ENCODE measurements at regions not wholly inside any gene's neighbourhood (a gene's known extent, or its start where the extent isn't known, plus 50 kb on each side); places are given as distances from the start of the nearest gene placed in this dataset.

GRCh38 chrX:4240541-4241194, 527.2 kb upstream of the PRKX start:
- DNase-seq (ENCODE audit: low read depth, low spot score) (no peak), FAIRE-seq (no peak), ATAC-seq (no peak; the same call in 2 of the 3 replicates)
- BruUV-seq (replicated peaks) = no TSS peak
- H3K27me3 ChIP-seq (replicated peaks in 1 of 2; ENCODE audit: control insufficient read depth in 2 of 2, insufficient read depth in 2 of 2, low read length in 1 of 2) = no peaks in the 10 kb centered on the region
- H3K4me1 ChIP-seq (ENCODE audit: control insufficient read depth, insufficient read depth, low read length) = no peaks in the 10 kb centered on the region
- CTCF ChIA-PET = no interaction called here
- H4K20me1 ChIP-seq (ENCODE audit: control insufficient read depth, insufficient read depth) = no peaks in the 10 kb centered on the region
- H3K36me3 ChIP-seq (ENCODE audit: control insufficient read depth in 2 of 2, insufficient read depth in 2 of 2, low read length in 1 of 2) = no peaks in the 10 kb centered on the region
- H3K9me3 ChIP-seq (replicated peaks; ENCODE audit: control insufficient read depth, insufficient read depth, low read length) = peaks cover 6% of the 10 kb centered on the region; the same call in 2 of the 3 replicates
- H3K27ac ChIP-seq (ENCODE audit: control insufficient read depth, insufficient read depth) = no peak overlapping the region
- in situ Hi-C loops (cut with MboI) = no loop called here
- H3K9ac ChIP-seq (ENCODE audit: control insufficient read depth, insufficient read depth, low read length) = no peak overlapping the region
- WGBS (ENCODE audit: insufficient coverage, insufficient replicate concordance, low lambda C conversion rate, missing lambda C conversion rate) = 25% methylated on average over 6 of the region's 6 CpGs
- POLR2A ChIA-PET = no interaction called here
- no peak overlapping the region for H3K4me2 ChIP-seq (ENCODE audit: control insufficient read depth, insufficient read depth)
- RAD21 ChIA-PET (ENCODE audit: unreplicated experiment) = no interaction called here
- H3K4me3 ChIP-seq = no peak overlapping the region
- no peaks in the 10 kb centered on the region for H3K79me2 ChIP-seq (ENCODE audit: control insufficient read depth, insufficient read depth, low read length)
- H2AFZ ChIP-seq (ENCODE audit: control insufficient read depth, low read depth, low read length) = no peak overlapping the region; the same call in 1 of the 2 replicates
- intact Hi-C loops (cut with micrococcal nuclease; ENCODE audit: unreplicated experiment) = no loop called here
- SMC1A ChIA-PET (ENCODE audit: uncharacterized antibody, unreplicated experiment) = no interaction called here
- TF ChIP-seq MTA3 (IDR thresholded peaks at IDR 0.05; ENCODE audit: borderline replicate concordance, low read length) (no peak), CUX1 (IDR thresholded peaks at IDR 0.05; ENCODE audit: insufficient replicate concordance, low read depth, low read length) (no peak), MEF2B (IDR thresholded peaks at IDR 0.05; ENCODE audit: partially characterized antibody, poor library complexity, severe bottlenecking) (no peak), FOXK2 (IDR thresholded peaks at IDR 0.05) (no peak), MYB (IDR thresholded peaks at IDR 0.05; ENCODE audit: borderline replicate concordance, low read depth, low read length) (no peak), ZNF207 (IDR thresholded peaks at IDR 0.05; ENCODE audit: borderline replicate concordance) (no peak), ZNF622 (IDR thresholded peaks at IDR 0.05) (no peak), GATAD2B (conservative IDR thresholded peaks at IDR 0.05; ENCODE audit: low read depth) (no peak), ZNF592 (IDR thresholded peaks at IDR 0.05) (no peak), RFX5 (IDR thresholded peaks at IDR 0.05; ENCODE audit: low read depth, low read length) (no peak), RUNX3 (IDR thresholded peaks at IDR 0.05; ENCODE audit: low read length) (no peak), NKRF (conservative IDR thresholded peaks at IDR 0.05) (no peak)

Data from GM12878 (cell line).